Lower lobe of right lung (tissue), 2 donors: ENCODE measurements at regions not wholly inside any gene's neighbourhood (a gene's known extent, or its start where the extent isn't known, plus 50 kb on each side); places are given as distances from the start of the nearest gene placed in this dataset.

Experiments used
- ATAC-seq, 2 donors: fragments of 200-7000 bp; cut with Tn5 transposase; one replicate each; pipeline ENCODE4 v1.9.1; 2020 to 2022; ENCODE audit warnings: mild to moderate bottlenecking in 2 of 2, moderate library complexity in 2 of 2
- DNase-seq: peaks from one replicate; pipeline ENCODE4 v3.0.0-alpha.2; 2020
- H3K27ac ChIP-seq: fragments of 200-600 bp; one replicate; pipeline ENCODE4 v1.8.0; 2022
- H3K27me3 ChIP-seq: fragments of 200-600 bp; one replicate; pipeline ENCODE4 v1.8.0; 2022; ENCODE audit warnings: low read depth
- H3K36me3 ChIP-seq: fragments of 200-600 bp; one replicate; pipeline ENCODE4 v1.8.0; 2022; ENCODE audit warnings: mild to moderate bottlenecking
- H3K4me1 ChIP-seq: fragments of 200-600 bp; one replicate; pipeline ENCODE4 v1.8.0; 2022
- H3K4me3 ChIP-seq: fragments of 200-600 bp; one replicate; pipeline ENCODE4 v1.8.0; 2022; ENCODE audit warnings: mild to moderate bottlenecking
- H3K9me3 ChIP-seq: fragments of 200-600 bp; one replicate; pipeline ENCODE4 v1.8.0; 2022
- intact Hi-C: fragments of 100-400 bp; cut with DNase I; formaldehyde crosslinking; loops from one replicate; pipeline ENCODE4 v1.11.0; 2022
- TF ChIP-seq, protein P1 (sequence below): fragments of 200-600 bp; IDR thresholded peaks from one replicate; pipeline ENCODE4 v1.8.0; 2022; ENCODE audit warnings: antibody characterized with exemption, mild to moderate bottlenecking
- donor health status: DM: no; HTN: yes; CAD: no; lungs with severe emphysema.

DNA sequence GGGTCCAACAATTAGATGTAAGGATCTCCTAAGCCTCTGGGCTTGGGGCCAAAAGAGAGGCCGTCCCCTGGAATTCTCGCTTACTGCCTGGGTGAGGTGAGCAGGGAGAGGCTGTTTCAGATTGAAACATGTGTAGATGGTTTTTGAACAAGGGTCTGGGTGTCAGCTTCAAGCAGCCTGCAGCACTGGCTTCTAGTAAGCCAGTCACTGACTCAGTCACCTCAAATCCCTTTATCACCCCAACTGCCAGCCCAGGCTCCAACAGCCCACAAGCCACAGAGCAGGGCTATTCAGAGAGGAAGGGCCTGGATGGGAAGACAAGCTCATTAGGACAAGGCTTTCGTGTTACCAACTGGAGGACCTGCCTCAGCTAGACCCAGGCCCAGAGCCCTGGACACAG is 180.2 kb downstream of the CCT6B start:
- Histone ChIP-seq H3K9me3 (no peaks in the 10 kb centered on the region), H3K4me3 (no peak overlapping the region), H3K4me1 (no peaks in the 10 kb centered on the region), H3K27ac (no peak overlapping the region), H3K27me3 (no peaks in the 10 kb centered on the region), H3K36me3 (no peaks in the 10 kb centered on the region)
- no peak for ATAC-seq
- TF ChIP-seq, protein P1, sequence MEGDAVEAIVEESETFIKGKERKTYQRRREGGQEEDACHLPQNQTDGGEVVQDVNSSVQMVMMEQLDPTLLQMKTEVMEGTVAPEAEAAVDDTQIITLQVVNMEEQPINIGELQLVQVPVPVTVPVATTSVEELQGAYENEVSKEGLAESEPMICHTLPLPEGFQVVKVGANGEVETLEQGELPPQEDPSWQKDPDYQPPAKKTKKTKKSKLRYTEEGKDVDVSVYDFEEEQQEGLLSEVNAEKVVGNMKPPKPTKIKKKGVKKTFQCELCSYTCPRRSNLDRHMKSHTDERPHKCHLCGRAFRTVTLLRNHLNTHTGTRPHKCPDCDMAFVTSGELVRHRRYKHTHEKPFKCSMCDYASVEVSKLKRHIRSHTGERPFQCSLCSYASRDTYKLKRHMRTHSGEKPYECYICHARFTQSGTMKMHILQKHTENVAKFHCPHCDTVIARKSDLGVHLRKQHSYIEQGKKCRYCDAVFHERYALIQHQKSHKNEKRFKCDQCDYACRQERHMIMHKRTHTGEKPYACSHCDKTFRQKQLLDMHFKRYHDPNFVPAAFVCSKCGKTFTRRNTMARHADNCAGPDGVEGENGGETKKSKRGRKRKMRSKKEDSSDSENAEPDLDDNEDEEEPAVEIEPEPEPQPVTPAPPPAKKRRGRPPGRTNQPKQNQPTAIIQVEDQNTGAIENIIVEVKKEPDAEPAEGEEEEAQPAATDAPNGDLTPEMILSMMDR, result no peak
- intact Hi-C loops, result no loop called here
- no peak for DNase-seq

DNA sequence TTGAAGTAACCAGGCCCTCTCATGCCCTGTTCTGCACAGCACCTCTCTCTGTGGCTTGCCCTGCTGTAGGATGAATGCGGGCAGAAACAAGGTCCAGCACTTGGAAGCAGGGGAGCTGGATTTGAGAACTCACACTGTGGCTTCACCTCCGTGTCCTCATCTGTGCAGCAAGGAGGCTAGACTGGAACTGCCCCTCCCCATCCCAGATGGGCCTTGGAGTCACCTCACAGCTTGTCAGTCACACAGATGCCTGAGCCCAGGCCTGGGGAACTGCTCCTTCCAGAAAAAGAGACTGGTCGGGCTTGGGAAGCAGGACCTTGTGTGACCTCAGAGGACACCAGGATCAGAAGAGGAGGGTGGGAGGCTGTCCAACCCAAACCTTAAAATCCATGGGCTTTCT is 180.8 kb downstream of the CCT6B start:
- Histone ChIP-seq H3K27me3 (no peaks in the 10 kb centered on the region), H3K4me3 (no peak overlapping the region), H3K9me3 (no peaks in the 10 kb centered on the region), H3K4me1 (no peaks in the 10 kb centered on the region), H3K36me3 (no peaks in the 10 kb centered on the region), H3K27ac (no peak overlapping the region)
- ATAC-seq (no peak), DNase-seq (no peak)
- intact Hi-C loops, result no loop called here
- TF ChIP-seq, protein P1, result no peak

DNA sequence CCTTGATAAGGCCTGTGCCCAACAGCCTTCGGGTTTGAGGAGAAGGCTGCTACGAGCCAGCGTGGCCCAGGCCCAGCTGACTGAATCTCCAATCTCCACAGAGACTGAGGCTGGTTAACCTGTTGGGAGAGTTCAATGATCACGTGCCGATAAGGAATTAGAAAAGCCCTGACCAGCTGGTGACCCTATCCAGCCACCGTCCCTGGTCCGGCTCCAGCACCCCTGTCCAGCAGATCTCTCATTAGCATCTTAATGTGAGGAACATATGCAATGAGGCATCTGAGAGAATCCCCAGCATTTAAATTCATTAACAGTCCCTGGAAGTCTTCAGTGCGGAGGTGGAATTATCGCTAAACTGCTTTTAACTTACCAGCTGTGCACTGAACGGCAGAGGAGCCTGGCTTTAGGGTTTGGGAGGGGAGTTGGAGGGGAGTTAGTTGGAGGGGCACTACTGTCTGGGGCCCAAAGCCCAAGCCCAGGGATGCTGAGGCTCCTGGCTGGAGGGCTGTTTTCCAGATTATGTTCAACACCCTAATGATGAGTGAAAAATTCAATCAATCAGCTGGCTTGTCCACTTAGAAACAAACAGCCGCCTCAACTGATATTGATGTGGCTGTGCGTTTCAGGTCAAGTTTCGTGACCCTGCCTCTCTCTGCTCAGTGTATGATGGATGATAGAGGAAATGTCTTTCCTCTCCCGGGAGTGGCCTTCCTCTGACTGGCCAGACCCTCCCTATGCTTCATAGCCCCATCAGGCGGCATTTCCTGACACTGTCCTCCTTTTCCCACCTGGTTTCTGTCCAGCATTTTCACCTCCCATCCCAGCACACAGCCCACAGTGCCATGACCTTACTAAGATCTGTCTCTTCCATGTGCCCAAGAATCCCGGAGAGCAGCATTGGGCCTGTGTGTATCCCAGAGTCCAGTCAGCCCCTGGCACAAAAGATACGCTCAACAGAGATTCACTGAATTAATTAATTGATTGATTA is 184.5 kb downstream of the CCT6B start:
- intact Hi-C loops, result no loop called here
- H3K4me3 ChIP-seq, result no peak overlapping the region
- ATAC-seq (no peak), DNase-seq (no peak)
- no peak overlapping the region for H3K27ac ChIP-seq
- TF ChIP-seq, protein P1, result no peak
- no peaks in the 10 kb centered on the region for H3K9me3 ChIP-seq
- H3K27me3 ChIP-seq, result no peaks in the 10 kb centered on the region
- no peaks in the 10 kb centered on the region for H3K4me1 ChIP-seq
- no peaks in the 10 kb centered on the region for H3K36me3 ChIP-seq

DNA sequence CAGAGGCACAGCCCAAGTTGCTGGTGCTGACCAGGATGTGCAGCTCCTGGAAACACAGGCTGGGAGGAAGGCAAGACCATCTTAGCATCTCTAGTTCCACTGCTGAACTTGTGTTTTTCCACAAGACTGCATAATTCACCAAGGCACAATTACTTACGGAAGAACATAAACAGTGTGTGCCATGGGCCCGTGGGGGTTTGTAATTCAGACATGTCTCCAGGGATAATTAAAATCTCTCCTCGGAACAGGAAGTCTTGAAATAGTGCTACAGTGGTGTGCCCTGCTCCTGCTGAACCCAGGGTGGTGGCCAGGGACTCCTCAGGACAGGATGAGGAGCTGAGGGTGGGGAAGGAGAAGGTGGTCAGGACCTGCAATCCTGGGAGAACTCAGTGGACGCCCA is 188.2 kb downstream of the CCT6B start:
- Histone ChIP-seq H3K36me3 (no peaks in the 10 kb centered on the region), H3K9me3 (no peaks in the 10 kb centered on the region), H3K4me3 (no peak overlapping the region), H3K27me3 (no peaks in the 10 kb centered on the region), H3K4me1 (no peaks in the 10 kb centered on the region), H3K27ac (no peak overlapping the region)
- intact Hi-C loops, result no loop called here
- TF ChIP-seq, protein P1, result no peak
- DNase-seq (no peak), ATAC-seq (no peak)

DNA sequence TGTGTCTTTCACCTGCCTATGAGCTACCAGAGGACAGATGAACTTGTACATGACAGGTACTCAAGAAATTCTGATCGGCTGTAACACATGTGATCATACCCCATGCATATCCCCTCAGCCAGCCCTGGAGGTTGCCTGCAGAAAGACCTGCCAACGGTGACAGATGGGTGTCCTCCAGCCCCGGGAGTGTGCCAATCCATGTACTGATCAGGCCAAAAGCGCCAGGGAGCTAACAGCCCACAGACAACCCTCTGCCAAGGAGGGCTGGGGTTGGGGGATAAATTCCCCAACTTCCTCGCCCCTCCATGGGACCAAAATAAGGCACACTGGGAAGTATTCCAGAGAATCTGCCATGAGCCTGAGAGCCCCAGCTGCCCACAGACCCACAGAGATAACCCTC is 189.4 kb downstream of the CCT6B start:
- Histone ChIP-seq H3K36me3 (no peaks in the 10 kb centered on the region), H3K27ac (no peak overlapping the region), H3K4me3 (no peak overlapping the region), H3K4me1 (no peaks in the 10 kb centered on the region), H3K27me3 (no peaks in the 10 kb centered on the region), H3K9me3 (no peaks in the 10 kb centered on the region)
- intact Hi-C loops, result no loop called here
- no peak for ATAC-seq
- TF ChIP-seq, protein P1, result no peak
- no peak for DNase-seq
